ENCODE measurements at regions not wholly inside any gene's neighbourhood (a gene's known extent, or its start where the extent isn't known, plus 50 kb on each side); places are given as distances from the start of the nearest gene placed in this dataset.

DNA sequence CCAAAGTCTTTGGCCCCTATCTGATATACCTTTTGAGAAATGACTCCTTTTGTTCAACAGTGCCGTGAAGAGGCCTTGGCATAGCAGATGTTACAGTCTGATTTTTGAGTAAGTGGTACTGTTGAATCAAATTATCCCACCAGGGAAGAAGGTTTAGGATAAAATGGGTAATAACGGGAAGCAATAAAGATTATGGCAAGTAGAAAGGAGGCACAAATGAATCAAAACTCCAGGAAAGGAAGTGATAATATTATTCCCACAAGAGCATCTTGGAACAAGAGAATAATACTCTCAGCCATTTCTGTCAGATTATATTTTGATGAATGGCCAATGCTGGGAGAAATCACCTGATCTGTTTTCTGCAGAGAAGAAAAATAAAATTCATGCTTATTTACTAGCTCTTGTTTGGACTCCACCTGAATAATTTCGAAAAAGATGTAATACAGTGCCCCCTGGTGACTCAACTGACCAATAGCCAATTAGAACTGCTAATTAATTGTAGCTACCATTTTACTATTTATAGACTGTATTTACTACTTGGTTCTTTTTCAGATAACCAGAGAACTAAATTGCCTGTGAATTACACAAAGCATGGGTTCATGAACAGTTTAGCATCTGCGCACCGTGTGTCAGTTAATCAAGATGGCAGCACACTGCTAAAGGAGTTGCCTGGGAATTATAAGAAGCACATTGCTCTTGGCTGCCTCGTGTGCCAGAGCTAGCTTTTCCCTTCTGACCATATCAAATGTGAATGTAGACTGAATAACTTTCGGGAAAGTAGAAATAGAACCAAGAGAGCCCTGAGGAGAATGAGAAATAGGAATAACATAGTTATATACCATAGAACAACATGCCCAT lies 78.5 kb upstream of the TRDN start:
- no peak overlapping the region for H3K4me3 ChIP-seq (replicated peaks; ENCODE audit: insufficient read depth, low read length)
- TF ChIP-seq, protein P1, sequence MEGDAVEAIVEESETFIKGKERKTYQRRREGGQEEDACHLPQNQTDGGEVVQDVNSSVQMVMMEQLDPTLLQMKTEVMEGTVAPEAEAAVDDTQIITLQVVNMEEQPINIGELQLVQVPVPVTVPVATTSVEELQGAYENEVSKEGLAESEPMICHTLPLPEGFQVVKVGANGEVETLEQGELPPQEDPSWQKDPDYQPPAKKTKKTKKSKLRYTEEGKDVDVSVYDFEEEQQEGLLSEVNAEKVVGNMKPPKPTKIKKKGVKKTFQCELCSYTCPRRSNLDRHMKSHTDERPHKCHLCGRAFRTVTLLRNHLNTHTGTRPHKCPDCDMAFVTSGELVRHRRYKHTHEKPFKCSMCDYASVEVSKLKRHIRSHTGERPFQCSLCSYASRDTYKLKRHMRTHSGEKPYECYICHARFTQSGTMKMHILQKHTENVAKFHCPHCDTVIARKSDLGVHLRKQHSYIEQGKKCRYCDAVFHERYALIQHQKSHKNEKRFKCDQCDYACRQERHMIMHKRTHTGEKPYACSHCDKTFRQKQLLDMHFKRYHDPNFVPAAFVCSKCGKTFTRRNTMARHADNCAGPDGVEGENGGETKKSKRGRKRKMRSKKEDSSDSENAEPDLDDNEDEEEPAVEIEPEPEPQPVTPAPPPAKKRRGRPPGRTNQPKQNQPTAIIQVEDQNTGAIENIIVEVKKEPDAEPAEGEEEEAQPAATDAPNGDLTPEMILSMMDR (IDR thresholded peaks at IDR 0.05; ENCODE audit: insufficient read depth, low read length), result no peak
- TF ChIP-seq SPI1 (IDR thresholded peaks at IDR 0.05; ENCODE audit: borderline replicate concordance, low read depth) (no peak), POLR2AphosphoS5 (IDR thresholded peaks at IDR 0.05; ENCODE audit: low read depth) (no peak), GABPA (IDR thresholded peaks at IDR 0.05; ENCODE audit: low read depth) (no peak)
- TF ChIP-seq, protein P2, sequence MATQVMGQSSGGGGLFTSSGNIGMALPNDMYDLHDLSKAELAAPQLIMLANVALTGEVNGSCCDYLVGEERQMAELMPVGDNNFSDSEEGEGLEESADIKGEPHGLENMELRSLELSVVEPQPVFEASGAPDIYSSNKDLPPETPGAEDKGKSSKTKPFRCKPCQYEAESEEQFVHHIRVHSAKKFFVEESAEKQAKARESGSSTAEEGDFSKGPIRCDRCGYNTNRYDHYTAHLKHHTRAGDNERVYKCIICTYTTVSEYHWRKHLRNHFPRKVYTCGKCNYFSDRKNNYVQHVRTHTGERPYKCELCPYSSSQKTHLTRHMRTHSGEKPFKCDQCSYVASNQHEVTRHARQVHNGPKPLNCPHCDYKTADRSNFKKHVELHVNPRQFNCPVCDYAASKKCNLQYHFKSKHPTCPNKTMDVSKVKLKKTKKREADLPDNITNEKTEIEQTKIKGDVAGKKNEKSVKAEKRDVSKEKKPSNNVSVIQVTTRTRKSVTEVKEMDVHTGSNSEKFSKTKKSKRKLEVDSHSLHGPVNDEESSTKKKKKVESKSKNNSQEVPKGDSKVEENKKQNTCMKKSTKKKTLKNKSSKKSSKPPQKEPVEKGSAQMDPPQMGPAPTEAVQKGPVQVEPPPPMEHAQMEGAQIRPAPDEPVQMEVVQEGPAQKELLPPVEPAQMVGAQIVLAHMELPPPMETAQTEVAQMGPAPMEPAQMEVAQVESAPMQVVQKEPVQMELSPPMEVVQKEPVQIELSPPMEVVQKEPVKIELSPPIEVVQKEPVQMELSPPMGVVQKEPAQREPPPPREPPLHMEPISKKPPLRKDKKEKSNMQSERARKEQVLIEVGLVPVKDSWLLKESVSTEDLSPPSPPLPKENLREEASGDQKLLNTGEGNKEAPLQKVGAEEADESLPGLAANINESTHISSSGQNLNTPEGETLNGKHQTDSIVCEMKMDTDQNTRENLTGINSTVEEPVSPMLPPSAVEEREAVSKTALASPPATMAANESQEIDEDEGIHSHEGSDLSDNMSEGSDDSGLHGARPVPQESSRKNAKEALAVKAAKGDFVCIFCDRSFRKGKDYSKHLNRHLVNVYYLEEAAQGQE (IDR thresholded peaks at IDR 0.05; ENCODE audit: insufficient replicate concordance, low read depth), result no peak
- no peaks in the 10 kb centered on the region for H3K27me3 ChIP-seq (ENCODE audit: insufficient read depth, poor library complexity, severe bottlenecking)
- no peak overlapping the region for H3K27ac ChIP-seq (replicated peaks)
- DNase-seq (ENCODE audit: low read depth in 1 of 2, low spot score in 1 of 2), result peak in 1 of 2 experiments; percentile 3

DNA sequence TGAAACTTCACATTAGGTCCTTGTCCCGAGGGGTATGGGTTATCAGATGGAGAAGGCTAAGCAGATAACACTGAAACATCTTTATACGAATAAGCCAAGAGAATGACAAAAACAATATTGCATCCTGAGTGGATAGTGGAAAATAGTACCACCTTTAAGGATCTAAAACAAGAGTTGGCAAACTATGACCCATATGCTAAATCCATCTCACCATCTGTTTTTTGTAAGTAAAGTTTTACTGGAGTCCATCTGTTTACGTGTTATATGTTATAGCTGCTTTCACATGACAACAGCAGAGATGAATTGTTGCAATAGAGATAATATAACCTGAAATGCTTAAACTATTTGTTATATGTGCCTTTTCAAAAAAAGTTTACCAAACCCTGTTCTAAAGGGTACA lies 76.1 kb upstream of the TRDN start:
- no peak for DNase-seq (ENCODE audit: low read depth in 1 of 2, low spot score in 1 of 2)
- TF ChIP-seq SPI1 (IDR thresholded peaks at IDR 0.05; ENCODE audit: borderline replicate concordance, low read depth), result no peak
- Histone ChIP-seq H3K27ac (replicated peaks) (no peak overlapping the region), H3K4me3 (replicated peaks; ENCODE audit: insufficient read depth, low read length) (no peak overlapping the region), H3K27me3 (ENCODE audit: insufficient read depth, poor library complexity, severe bottlenecking) (no peaks in the 10 kb centered on the region)

DNA sequence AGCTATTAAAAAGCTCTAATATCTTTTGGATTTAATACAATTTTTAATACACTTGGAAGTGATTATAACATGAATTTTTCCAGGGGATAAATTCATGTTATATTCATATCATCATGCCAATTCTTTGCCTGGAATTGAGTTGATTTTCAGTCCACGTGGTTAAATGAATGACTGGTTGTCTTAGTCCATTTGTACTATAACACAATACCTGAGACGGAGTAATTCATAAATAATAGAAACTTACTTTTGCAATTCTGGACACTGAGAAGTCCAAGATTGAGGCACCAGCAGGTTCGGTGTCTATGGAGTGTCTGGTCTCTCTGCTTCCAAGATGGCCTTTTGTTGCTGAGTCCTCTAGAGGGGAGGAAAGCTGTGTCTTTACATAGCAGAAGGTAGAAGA lies 66.2 kb upstream of the TRDN start:
- Histone ChIP-seq H3K27me3 (ENCODE audit: insufficient read depth, poor library complexity, severe bottlenecking) (no peaks in the 10 kb centered on the region), H3K27ac (replicated peaks) (no peak overlapping the region), H3K4me3 (replicated peaks; ENCODE audit: insufficient read depth, low read length) (no peak overlapping the region)
- TF ChIP-seq GABPA (IDR thresholded peaks at IDR 0.05; ENCODE audit: low read depth), result no peak
- TF ChIP-seq, protein P2 (IDR thresholded peaks at IDR 0.05; ENCODE audit: insufficient replicate concordance, low read depth), result no peak
- TF ChIP-seq, protein P1 (IDR thresholded peaks at IDR 0.05; ENCODE audit: insufficient read depth, low read length), result no peak
- TF ChIP-seq POLR2AphosphoS5 (IDR thresholded peaks at IDR 0.05; ENCODE audit: low read depth), result no peak
- TF ChIP-seq SPI1 (IDR thresholded peaks at IDR 0.05; ENCODE audit: borderline replicate concordance, low read depth), result no peak
- no peak for DNase-seq (ENCODE audit: low read depth in 1 of 2, low spot score in 1 of 2)

DNA sequence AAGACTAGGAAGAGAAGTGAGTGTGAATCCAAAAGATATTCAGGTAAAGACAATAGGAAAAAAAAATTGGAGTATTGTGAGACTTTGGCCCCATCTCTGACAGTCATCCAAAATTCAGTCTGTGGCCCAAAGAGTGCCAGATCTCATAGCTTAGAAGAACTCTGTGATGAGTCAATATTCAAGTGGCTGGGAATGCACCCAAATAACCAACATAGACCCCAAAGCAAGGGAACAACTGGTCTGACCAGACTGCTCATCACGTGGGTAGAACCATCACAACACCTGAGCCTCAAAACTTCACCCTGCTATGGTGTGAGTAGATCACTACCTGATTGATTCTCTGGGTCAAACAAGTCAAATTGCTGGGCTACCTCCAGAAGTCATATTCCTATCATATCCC lies 51.1 kb upstream of the TRDN start:
- Histone ChIP-seq H3K27me3 (ENCODE audit: insufficient read depth, poor library complexity, severe bottlenecking) (no peaks in the 10 kb centered on the region), H3K4me3 (replicated peaks; ENCODE audit: insufficient read depth, low read length) (no peak overlapping the region), H3K27ac (replicated peaks) (no peak overlapping the region)
- no peak for DNase-seq (ENCODE audit: low read depth in 1 of 2, low spot score in 1 of 2)
- TF ChIP-seq, protein P2 (IDR thresholded peaks at IDR 0.05; ENCODE audit: insufficient replicate concordance, low read depth), result no peak
- TF ChIP-seq POLR2AphosphoS5 (IDR thresholded peaks at IDR 0.05; ENCODE audit: low read depth), result no peak
- no peak for TF ChIP-seq GABPA (IDR thresholded peaks at IDR 0.05; ENCODE audit: low read depth)
- no peak for TF ChIP-seq SPI1 (IDR thresholded peaks at IDR 0.05; ENCODE audit: borderline replicate concordance, low read depth)
- TF ChIP-seq, protein P1 (IDR thresholded peaks at IDR 0.05; ENCODE audit: insufficient read depth, low read length), result no peak
